ENCODE measurements at regions not wholly inside any gene's neighbourhood (a gene's known extent, or its start where the extent isn't known, plus 50 kb on each side); places are given as distances from the start of the nearest gene placed in this dataset.

DNA sequence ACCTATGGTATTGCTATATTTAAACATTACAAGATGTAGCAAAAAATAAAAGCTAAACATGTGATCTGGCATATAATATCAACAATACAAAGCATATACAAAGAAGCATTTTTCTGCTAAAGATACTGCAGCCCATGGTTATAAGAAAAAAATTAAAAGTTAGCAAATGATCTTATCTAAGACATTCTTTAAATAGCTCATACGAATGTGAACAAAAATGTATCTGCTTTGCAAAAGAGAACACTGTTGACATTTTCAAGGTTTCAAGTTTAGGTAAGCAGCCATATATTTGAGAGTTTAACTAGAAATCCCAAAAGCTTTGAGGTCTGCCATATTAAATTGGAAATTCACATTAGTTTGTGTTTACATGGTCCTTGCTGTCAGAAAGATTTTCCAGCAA is 301.0 kb upstream of the SLC39A10 start:
- TF ChIP-seq CTCF (IDR thresholded peaks at IDR 0.05) (no peak), POLR2AphosphoS5 (IDR thresholded peaks at IDR 0.05) (no peak)

All from breast epithelium (tissue), 3 donors.